ENCODE measurements at regions not wholly inside any gene's neighbourhood (a gene's known extent, or its start where the extent isn't known, plus 50 kb on each side); places are given as distances from the start of the nearest gene placed in this dataset.
"Not testable (repeated sequence)": the region's sequence is repeated elsewhere in the genome, so short reads cannot be mapped to it uniquely, and the experiment has no call there.

GRCh38 chr15:20420710-20421109 is 120.9 kb downstream of the GOLGA6L6 start:
- H3K36me3 ChIP-seq (ENCODE audit: control insufficient read depth in 1 of 2, insufficient read depth in 2 of 2, low read length in 1 of 2) = not testable (repeated sequence)
- 25 to 32% methylated on average over 2 of the region's 2 CpGs for WGBS, 2 donors
- intact Hi-C loops (cut with DNase I) = loop anchor here in 1 of 2 donors (5.0 kb wide), 1 partner anchor 58 kb away; no protein-coding TSS in a partner anchor

GRCh38 chr15:20416618-20417017 is 125.0 kb downstream of the GOLGA6L6 start:
- 61 to 68% methylated on average over 7 of the region's 7 CpGs for WGBS, 2 donors
- DNase-seq; H3K4me1 ChIP-seq (ENCODE audit: control insufficient read depth in 1 of 2, insufficient read depth in 2 of 2, low read length in 2 of 2); H3K36me3 ChIP-seq (ENCODE audit: control insufficient read depth in 1 of 2, insufficient read depth in 2 of 2, low read length in 1 of 2); H3K27ac ChIP-seq (ENCODE audit: low read depth in 1 of 2, low read length in 2 of 2); ATAC-seq (ENCODE audit: low FRiP score); H3K9me3 ChIP-seq (ENCODE audit: control insufficient read depth, low read length); H3K4me3 ChIP-seq (ENCODE audit: low read length in 2 of 2); H3K27me3 ChIP-seq (ENCODE audit: control insufficient read depth in 1 of 2, insufficient read depth in 2 of 2, low read length in 1 of 2); intact Hi-C loops (cut with DNase I): not testable (repeated sequence)

More at GRCh38 chr15:20420710-20421109, 120.9 kb downstream of the GOLGA6L6 start:
- H3K4me3 ChIP-seq (ENCODE audit: low read length in 2 of 2); DNase-seq; H3K4me1 ChIP-seq (ENCODE audit: control insufficient read depth in 1 of 2, insufficient read depth in 2 of 2, low read length in 2 of 2); H3K27ac ChIP-seq (ENCODE audit: low read depth in 1 of 2, low read length in 2 of 2); H3K9me3 ChIP-seq (ENCODE audit: control insufficient read depth, low read length); H3K27me3 ChIP-seq (ENCODE audit: control insufficient read depth in 1 of 2, insufficient read depth in 2 of 2, low read length in 1 of 2); ATAC-seq (ENCODE audit: low FRiP score): not testable (repeated sequence)

DNA sequence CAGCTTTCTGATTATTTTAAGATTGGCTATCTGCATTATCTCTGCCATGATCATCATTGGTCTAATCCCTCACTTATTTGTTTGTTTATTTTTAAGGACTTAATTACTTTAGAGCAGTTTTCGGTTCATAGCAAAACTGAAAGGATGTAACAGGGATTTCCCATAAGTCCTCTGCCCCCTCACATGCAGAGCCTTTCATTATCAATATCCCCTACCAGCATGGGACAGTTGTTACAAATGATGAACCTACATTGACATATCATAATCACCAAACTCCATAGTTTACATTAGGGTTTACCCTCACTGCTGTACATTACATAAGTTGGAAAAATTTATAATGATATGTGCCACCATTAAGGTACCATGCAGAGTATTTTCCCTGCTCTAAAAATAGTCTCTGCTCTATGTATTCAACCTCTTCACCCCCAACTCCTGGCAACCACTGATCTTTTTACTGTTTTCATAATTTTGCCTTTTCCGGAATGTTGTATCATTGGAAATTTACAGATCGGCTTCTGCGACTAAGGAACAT is 131.9 kb downstream of the GOLGA6L6 start:
- H3K36me3 ChIP-seq (ENCODE audit: control insufficient read depth in 1 of 2, insufficient read depth in 2 of 2, low read length in 1 of 2); H3K4me3 ChIP-seq (ENCODE audit: low read length in 2 of 2); DNase-seq; H3K4me1 ChIP-seq (ENCODE audit: control insufficient read depth in 1 of 2, insufficient read depth in 2 of 2, low read length in 2 of 2); intact Hi-C loops (cut with DNase I); ATAC-seq (ENCODE audit: low FRiP score); H3K27me3 ChIP-seq (ENCODE audit: control insufficient read depth in 1 of 2, insufficient read depth in 2 of 2, low read length in 1 of 2); H3K27ac ChIP-seq (ENCODE audit: low read depth in 1 of 2, low read length in 2 of 2); H3K9me3 ChIP-seq (ENCODE audit: control insufficient read depth, low read length): not testable (repeated sequence)
- 86 to 92% methylated on average over 4 of the region's 4 CpGs for WGBS, 2 donors

DNA sequence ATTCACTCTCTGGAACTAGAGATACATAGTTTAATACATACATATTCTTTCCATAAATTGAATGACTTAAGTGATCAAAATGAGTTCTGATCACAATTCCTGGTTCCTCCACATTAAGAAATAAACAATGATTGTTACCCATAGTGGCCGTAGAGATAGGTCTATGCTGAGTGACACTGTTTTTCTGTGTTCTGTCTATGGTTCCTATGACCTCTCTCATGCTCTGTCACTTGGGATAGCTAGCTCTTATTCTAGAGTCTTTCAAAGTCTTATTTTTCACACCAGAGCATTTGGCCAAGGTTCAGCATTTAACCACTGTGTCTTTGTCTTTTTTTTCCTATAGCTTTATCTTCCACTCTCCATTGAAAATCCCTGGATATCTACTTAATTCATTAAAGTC is 132.4 kb downstream of the GOLGA6L6 start:
- Histone ChIP-seq H3K27ac (ENCODE audit: low read depth in 1 of 2, low read length in 2 of 2) (no peak overlapping the region), H3K27me3 (ENCODE audit: control insufficient read depth in 1 of 2, insufficient read depth in 2 of 2, low read length in 1 of 2) (no peaks in the 10 kb centered on the region), H3K9me3 (ENCODE audit: control insufficient read depth, low read length) (peaks cover 4% of the 10 kb centered on the region), H3K36me3 (ENCODE audit: control insufficient read depth in 1 of 2, insufficient read depth in 2 of 2, low read length in 1 of 2) (no peaks in the 10 kb centered on the region), H3K4me3 (ENCODE audit: low read length in 2 of 2) (no peak overlapping the region), H3K4me1 (ENCODE audit: control insufficient read depth in 1 of 2, insufficient read depth in 2 of 2, low read length in 2 of 2) (no peaks in the 10 kb centered on the region)
- DNase-seq (no peak), ATAC-seq (ENCODE audit: low FRiP score) (no peak)
- WGBS, 2 donors = 73 to 74% methylated on average over 1 of the region's 1 CpG
- intact Hi-C loops (cut with DNase I) = no loop called here

GRCh38 chr15:20407553-20407952 is 134.0 kb downstream of the GOLGA6L6 start:
- no peak overlapping the region for H3K27ac ChIP-seq (ENCODE audit: low read depth in 1 of 2, low read length in 2 of 2)
- no peak for ATAC-seq (ENCODE audit: low FRiP score)
- 56 to 57% methylated on average over 6 of the region's 6 CpGs for WGBS, 2 donors
- no peaks in the 10 kb centered on the region for H3K36me3 ChIP-seq (ENCODE audit: control insufficient read depth in 1 of 2, insufficient read depth in 2 of 2, low read length in 1 of 2)
- no peak overlapping the region for H3K4me3 ChIP-seq (ENCODE audit: low read length in 2 of 2)
- H3K27me3 ChIP-seq (ENCODE audit: control insufficient read depth in 1 of 2, insufficient read depth in 2 of 2, low read length in 1 of 2) = no peaks in the 10 kb centered on the region
- H3K4me1 ChIP-seq (ENCODE audit: control insufficient read depth in 1 of 2, insufficient read depth in 2 of 2, low read length in 2 of 2) = no peaks in the 10 kb centered on the region
- H3K9me3 ChIP-seq (ENCODE audit: control insufficient read depth, low read length) = peaks cover 4% of the 10 kb centered on the region
- intact Hi-C loops (cut with DNase I) = no loop called here
- DNase-seq = no peak

- H3K4me3 ChIP-seq (ENCODE audit: low read length in 2 of 2); DNase-seq; H3K36me3 ChIP-seq (ENCODE audit: control insufficient read depth in 1 of 2, insufficient read depth in 2 of 2, low read length in 1 of 2); intact Hi-C loops (cut with DNase I); ATAC-seq (ENCODE audit: low FRiP score); H3K4me1 ChIP-seq (ENCODE audit: control insufficient read depth in 1 of 2, insufficient read depth in 2 of 2, low read length in 2 of 2); H3K27ac ChIP-seq (ENCODE audit: low read depth in 1 of 2, low read length in 2 of 2); H3K27me3 ChIP-seq (ENCODE audit: control insufficient read depth in 1 of 2, insufficient read depth in 2 of 2, low read length in 1 of 2): not testable (repeated sequence)
- 48 to 63% methylated on average over 1 of the region's 1 CpG for WGBS, 2 donors
- peaks cover 11% of the 10 kb centered on the region for H3K9me3 ChIP-seq (ENCODE audit: control insufficient read depth, low read length)
Measured at GRCh38 chr15:20404571-20404970, 137.0 kb downstream of the GOLGA6L6 start.

GRCh38 chr15:20402586-20402985 is 139.0 kb downstream of the GOLGA6L6 start:
- WGBS, 2 donors = 65 to 80% methylated on average over 3 of the region's 3 CpGs
- intact Hi-C loops (cut with DNase I); H3K36me3 ChIP-seq (ENCODE audit: control insufficient read depth in 1 of 2, insufficient read depth in 2 of 2, low read length in 1 of 2): not testable (repeated sequence)

GRCh38 chr15:20401058-20401457 is 140.5 kb downstream of the GOLGA6L6 start:
- WGBS, 2 donors = 70 to 79% methylated on average over 3 of the region's 3 CpGs
- H3K36me3 ChIP-seq (ENCODE audit: control insufficient read depth in 1 of 2, insufficient read depth in 2 of 2, low read length in 1 of 2); H3K27ac ChIP-seq (ENCODE audit: low read depth in 1 of 2, low read length in 2 of 2); ATAC-seq (ENCODE audit: low FRiP score); H3K4me3 ChIP-seq (ENCODE audit: low read length in 2 of 2); H3K27me3 ChIP-seq (ENCODE audit: control insufficient read depth in 1 of 2, insufficient read depth in 2 of 2, low read length in 1 of 2); DNase-seq; H3K9me3 ChIP-seq (ENCODE audit: control insufficient read depth, low read length); intact Hi-C loops (cut with DNase I); H3K4me1 ChIP-seq (ENCODE audit: control insufficient read depth in 1 of 2, insufficient read depth in 2 of 2, low read length in 2 of 2): not testable (repeated sequence)

More at GRCh38 chr15:20402586-20402985, 139.0 kb downstream of the GOLGA6L6 start:
- H3K27me3 ChIP-seq (ENCODE audit: control insufficient read depth in 1 of 2, insufficient read depth in 2 of 2, low read length in 1 of 2); H3K27ac ChIP-seq (ENCODE audit: low read depth in 1 of 2, low read length in 2 of 2); DNase-seq; ATAC-seq (ENCODE audit: low FRiP score); H3K4me1 ChIP-seq (ENCODE audit: control insufficient read depth in 1 of 2, insufficient read depth in 2 of 2, low read length in 2 of 2); H3K4me3 ChIP-seq (ENCODE audit: low read length in 2 of 2): not testable (repeated sequence)
- H3K9me3 ChIP-seq (ENCODE audit: control insufficient read depth, low read length) = peaks cover 10% of the 10 kb centered on the region

- H3K27me3 ChIP-seq (ENCODE audit: control insufficient read depth in 1 of 2, insufficient read depth in 2 of 2, low read length in 1 of 2); DNase-seq; H3K9me3 ChIP-seq (ENCODE audit: control insufficient read depth, low read length); H3K4me3 ChIP-seq (ENCODE audit: low read length in 2 of 2); intact Hi-C loops (cut with DNase I); H3K36me3 ChIP-seq (ENCODE audit: control insufficient read depth in 1 of 2, insufficient read depth in 2 of 2, low read length in 1 of 2); H3K4me1 ChIP-seq (ENCODE audit: control insufficient read depth in 1 of 2, insufficient read depth in 2 of 2, low read length in 2 of 2); ATAC-seq (ENCODE audit: low FRiP score); H3K27ac ChIP-seq (ENCODE audit: low read depth in 1 of 2, low read length in 2 of 2): not testable (repeated sequence)
- 72 to 73% methylated on average over 5 of the region's 5 CpGs for WGBS, 2 donors
Measured at GRCh38 chr15:20398680-20399079, 142.9 kb downstream of the GOLGA6L6 start.

Data from aorta (tissue), 5 donors.